Activated CD4-positive, alpha-beta T cell treated with anti-CD3 and anti-CD28 coated beads for 4 hours (primary cell): ENCODE measurements at regions not wholly inside any gene's neighbourhood (a gene's known extent, or its start where the extent isn't known, plus 50 kb on each side); places are given as distances from the start of the nearest gene placed in this dataset.

Experiments
- DNase-seq, 2 donors: peaks; one replicate each; pipeline ENCODE4 v3.0.0-alpha.2; 2020

- DNase-seq, result no peak
Observed at GRCh38 chr6:106035655-106036054, 50.5 kb upstream of the PRDM1 start.

GRCh38 chr6:106033806-106034205 is 52.3 kb upstream of the PRDM1 start:
- DNase-seq, result no peak

- DNase-seq, result no peak
Observed at GRCh38 chr6:106027758-106028157, 58.4 kb upstream of the PRDM1 start.

- DNase-seq, result no peak
Observed at GRCh38 chr6:106026748-106027715, 59.1 kb upstream of the PRDM1 start.

GRCh38 chr6:106025655-106026054 is 60.5 kb upstream of the PRDM1 start:
- no peak for DNase-seq

GRCh38 chr6:106022801-106023200 is 63.3 kb upstream of the PRDM1 start:
- DNase-seq, result no peak

GRCh38 chr6:106017454-106017853 is 68.7 kb upstream of the PRDM1 start:
- no peak for DNase-seq

GRCh38 chr6:106014955-106015354 is 71.2 kb upstream of the PRDM1 start:
- DNase-seq, result no peak

GRCh38 chr6:106011476-106011875 is 74.7 kb upstream of the PRDM1 start:
- DNase-seq, result no peak

GRCh38 chr6:106005954-106006353 is 80.2 kb upstream of the PRDM1 start:
- DNase-seq, result no peak

GRCh38 chr6:106005013-106005412 is 81.1 kb upstream of the PRDM1 start:
- no peak for DNase-seq

GRCh38 chr6:106003268-106003987 is 82.7 kb upstream of the PRDM1 start:
- no peak for DNase-seq

GRCh38 chr6:106002005-106002404 is 84.1 kb upstream of the PRDM1 start:
- DNase-seq, result no peak

- no peak for DNase-seq
Observed at GRCh38 chr6:106000935-106001334, 85.2 kb upstream of the PRDM1 start.

GRCh38 chr6:105997482-105997881 is 88.7 kb upstream of the PRDM1 start:
- no peak for DNase-seq

- no peak for DNase-seq
Observed at GRCh38 chr6:105995391-105995865, 90.7 kb upstream of the PRDM1 start.

- peak; percentile 46 to 60 for DNase-seq
Observed at GRCh38 chr6:105994591-105995390, 91.3 kb upstream of the PRDM1 start.

GRCh38 chr6:105994118-105994590 is 92.0 kb upstream of the PRDM1 start:
- DNase-seq, result peak; percentile 47 to 49

GRCh38 chr6:105993341-105994117 is 92.6 kb upstream of the PRDM1 start:
- no peak for DNase-seq

- DNase-seq, result peak; percentile 89
Observed at GRCh38 chr6:105992315-105992961, 93.7 kb upstream of the PRDM1 start.

- peak; percentile 35 to 43 for DNase-seq
Observed at GRCh38 chr6:105991561-105992314, 94.4 kb upstream of the PRDM1 start.
